Caco-2 (cell line): ENCODE measurements at regions not wholly inside any gene's neighbourhood (a gene's known extent, or its start where the extent isn't known, plus 50 kb on each side); places are given as distances from the start of the nearest gene placed in this dataset.

Experiments
- BruUV-seq: library from RNA; stranded (reverse); fragments of 400-500 nt; replicated peaks from 2 replicates; lab custom pipeline; 2021; lab: Mats Ljungman, UMichigan
- CTCF ChIA-PET: fragments of 300-600 bp; sonication (Branson Sonifier 250); formaldehyde crosslinking; loops from one replicate; lab custom pipeline; 2022; ENCODE audit warnings: antibody characterized with exemption; lab: Charles Lee
- POLR2A ChIA-PET: fragments of 300-600 bp; sonication (Branson Sonifier 250); formaldehyde crosslinking; loops from one replicate; lab custom pipeline; 2022; ENCODE audit warnings: antibody characterized with exemption; lab: Charles Lee
- DNase-seq, 2 experiments: peaks; one replicate each; pipeline versions ENCODE4 v3.0.0 to v3.0.0-alpha.2; 2020 to 2022
- H3K27me3 ChIP-seq: replicated peaks from 2 replicates; pipeline ENCODE4 v1.6.0; 2011; ENCODE audit warnings: low read length; ENCODE audit not compliant: control insufficient read depth, insufficient read depth
- H3K36me3 ChIP-seq: 2 replicates; pipeline ENCODE4 v1.5.1; 2011; ENCODE audit warnings: low read length; ENCODE audit not compliant: control insufficient read depth, insufficient read depth
- H3K4me1 ChIP-seq: fragments of 250-450 bp; sonication (Bioruptor Pico); 2 replicates; pipeline ENCODE4 v1.5.1; 2020; ENCODE audit warnings: mild to moderate bottlenecking
- H3K4me3 ChIP-seq: 2 replicates; pipeline ENCODE4 v1.5.1; 2011; ENCODE audit warnings: low read depth, mild to moderate bottlenecking, control low read depth, low read length
- H3K9me3 ChIP-seq: fragments of 250-450 bp; sonication (Bioruptor Pico); 2 replicates; pipeline ENCODE4 v1.5.1; 2020; ENCODE audit warnings: mild to moderate bottlenecking, moderate library complexity
- H3K27ac Mint-ChIP-seq: one replicate; pipeline ENCODE4 v1.8.0; 2022; ENCODE audit warnings: mixed read lengths; ENCODE audit not compliant: unreplicated experiment
- H3K27me3 Mint-ChIP-seq: one replicate; pipeline ENCODE4 v1.8.0; 2022; ENCODE audit warnings: mixed read lengths; ENCODE audit not compliant: insufficient read depth, unreplicated experiment
- H3K36me3 Mint-ChIP-seq: one replicate; pipeline ENCODE4 v1.8.0; 2022; ENCODE audit warnings: mild to moderate bottlenecking, mixed read lengths; ENCODE audit not compliant: insufficient read depth, unreplicated experiment
- H3K4me1 Mint-ChIP-seq: one replicate; pipeline ENCODE4 v1.8.0; 2022; ENCODE audit warnings: low read depth, mixed read lengths; ENCODE audit not compliant: unreplicated experiment
- H3K4me3 Mint-ChIP-seq: one replicate; pipeline ENCODE4 v1.8.0; 2022; ENCODE audit warnings: mild to moderate bottlenecking, moderate library complexity, mixed read lengths; ENCODE audit not compliant: unreplicated experiment
- H3K9me3 Mint-ChIP-seq: one replicate; pipeline ENCODE4 v1.8.0; 2022; ENCODE audit warnings: mixed read lengths; ENCODE audit not compliant: unreplicated experiment
- CTCF ChIP-seq, 2 experiments: fragments of 200-600 bp in 1 of 2; IDR thresholded peaks; 1 replicate in 1 of 2; 2 replicates in 1 of 2; pipeline versions ENCODE4 v1.5.1 to v1.8.0; 2011 to 2022; ENCODE audit warnings: antibody characterized with exemption in 1 of 2, control low read depth in 1 of 2, inconsistent platforms in 1 of 2, low read depth in 1 of 2, low read length in 1 of 2, mild to moderate bottlenecking in 1 of 2, moderate library complexity in 1 of 2; ENCODE audit not compliant: insufficient read depth in 1 of 2, severe bottlenecking in 1 of 2, unreplicated experiment in 1 of 2
- intact Hi-C: fragments of 100-400 bp; cut with micrococcal nuclease; formaldehyde crosslinking; loops from one replicate; pipeline ENCODE4 v1.10.0; 2022; ENCODE audit not compliant: unreplicated experiment

GRCh38 chr4:84159762-84160161 lies 339.3 kb downstream of the NKX6-1 start:
- no peaks in the 10 kb centered on the region for H3K9me3 ChIP-seq
- intact Hi-C loops = loop anchor here (2.0 kb wide), 1 partner anchor 343 kb away; no protein-coding TSS in a partner anchor
- Mint-ChIP-seq H3K27ac (no peak overlapping the region), H3K4me1 (peaks cover 9% of the 10 kb centered on the region), H3K27me3 (no peaks in the 10 kb centered on the region), H3K36me3 (no peaks in the 10 kb centered on the region), H3K9me3 (no peaks in the 10 kb centered on the region), H3K4me3 (no peak overlapping the region)
- ChIA-PET CTCF (no interaction called here), POLR2A (no interaction called here)
- no peaks in the 10 kb centered on the region for H3K36me3 ChIP-seq
- BruUV-seq = no TSS peak
- DNase-seq = peak; percentile 37 to 39
- peaks cover 7% of the 10 kb centered on the region; the same call in 1 of the 2 replicates for H3K4me1 ChIP-seq
- H3K27me3 ChIP-seq = no peaks in the 10 kb centered on the region
- no peak overlapping the region for H3K4me3 ChIP-seq
- TF ChIP-seq CTCF (IDR thresholded peaks at IDR 0.05; ENCODE audit: insufficient read depth in 1 of 2, low read depth in 1 of 2, low read length in 1 of 2, severe bottlenecking in 1 of 2, unreplicated experiment in 1 of 2) = peak in 1 of 2 experiments; percentile 50

- no peak overlapping the region for H3K4me3 ChIP-seq
- peaks cover 7% of the 10 kb centered on the region; the same call in 1 of the 2 replicates for H3K4me1 ChIP-seq
- no peaks in the 10 kb centered on the region for H3K36me3 ChIP-seq
- H3K4me3 Mint-ChIP-seq = no peak overlapping the region
- no peaks in the 10 kb centered on the region for H3K36me3 Mint-ChIP-seq
- H3K27ac Mint-ChIP-seq = no peak overlapping the region
- H3K4me1 Mint-ChIP-seq = peaks cover 9% of the 10 kb centered on the region
- no peaks in the 10 kb centered on the region for H3K9me3 ChIP-seq
- H3K27me3 Mint-ChIP-seq = no peaks in the 10 kb centered on the region
- BruUV-seq = no TSS peak
- no peak for TF ChIP-seq CTCF (IDR thresholded peaks at IDR 0.05; ENCODE audit: insufficient read depth in 1 of 2, low read depth in 1 of 2, low read length in 1 of 2, severe bottlenecking in 1 of 2, unreplicated experiment in 1 of 2)
- no peaks in the 10 kb centered on the region for H3K27me3 ChIP-seq
- DNase-seq = no peak
- POLR2A ChIA-PET = no interaction called here
- intact Hi-C loops = loop anchor here (2.0 kb wide), 1 partner anchor 344 kb away; no protein-coding TSS in a partner anchor
- CTCF ChIA-PET = no interaction called here
- no peaks in the 10 kb centered on the region for H3K9me3 Mint-ChIP-seq
Observed at GRCh38 chr4:84158670-84159069, 340.4 kb downstream of the NKX6-1 start.

DNA sequence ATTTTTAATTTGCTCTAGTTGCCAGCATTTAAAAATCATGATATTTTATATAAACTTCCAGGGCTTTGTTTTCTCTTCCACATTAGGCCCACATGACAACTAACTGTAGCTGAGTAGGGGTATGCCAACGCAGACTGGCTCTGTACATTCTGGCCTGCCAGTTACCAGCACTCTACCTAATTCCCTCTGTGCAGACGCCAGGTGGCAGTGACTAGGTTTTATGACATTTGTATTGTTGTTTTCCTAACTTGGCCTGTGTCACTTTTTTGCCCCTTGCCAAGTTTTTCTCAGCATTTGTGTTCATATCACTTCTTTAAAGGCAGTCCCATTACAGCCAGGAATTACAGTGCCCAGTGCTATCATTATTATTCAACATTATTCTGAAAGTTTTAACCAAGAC lies 347.5 kb downstream of the NKX6-1 start:
- Histone ChIP-seq H3K4me3 (no peak overlapping the region), H3K4me1 (no peaks in the 10 kb centered on the region), H3K36me3 (no peaks in the 10 kb centered on the region), H3K9me3 (no peaks in the 10 kb centered on the region), H3K27me3 (no peaks in the 10 kb centered on the region)
- no peak overlapping the region for H3K4me3 Mint-ChIP-seq
- POLR2A ChIA-PET = no interaction called here
- H3K27me3 Mint-ChIP-seq = no peaks in the 10 kb centered on the region
- H3K27ac Mint-ChIP-seq = no peak overlapping the region
- no peaks in the 10 kb centered on the region for H3K4me1 Mint-ChIP-seq
- H3K9me3 Mint-ChIP-seq = no peaks in the 10 kb centered on the region
- intact Hi-C loops = no loop called here
- CTCF ChIA-PET = no interaction called here
- peak in 1 of 2 experiments; percentile 2 for TF ChIP-seq CTCF (IDR thresholded peaks at IDR 0.05; ENCODE audit: insufficient read depth in 1 of 2, low read depth in 1 of 2, low read length in 1 of 2, severe bottlenecking in 1 of 2, unreplicated experiment in 1 of 2)
- DNase-seq = no peak
- H3K36me3 Mint-ChIP-seq = no peaks in the 10 kb centered on the region
- BruUV-seq = no TSS peak
